ENCODE measurements at regions not wholly inside any gene's neighbourhood (a gene's known extent, or its start where the extent isn't known, plus 50 kb on each side); places are given as distances from the start of the nearest gene placed in this dataset.

DNA sequence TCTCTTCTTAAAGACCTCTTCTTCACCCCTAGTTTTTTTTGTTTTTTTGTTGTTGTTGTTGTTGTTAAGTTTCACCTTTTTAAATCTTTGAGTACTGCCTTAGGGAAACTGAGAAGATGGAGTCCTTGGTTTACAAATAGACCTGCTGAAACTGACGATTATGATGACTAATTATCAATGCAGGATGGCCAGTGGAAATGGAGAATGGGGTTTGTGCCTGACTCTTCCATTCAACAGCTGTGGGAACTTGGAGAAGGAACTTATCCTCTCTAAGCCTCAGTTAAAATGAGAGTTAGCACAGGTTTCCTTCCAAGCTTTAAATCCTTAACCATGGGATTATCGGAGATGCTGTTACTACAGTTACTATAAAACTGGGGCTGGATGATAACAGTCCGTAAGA is 66.7 kb upstream of the PNMA1 start:
- DNase-seq = no peak

- DNase-seq = no peak
These were observed 66.2 kb upstream of the PNMA1 start for GRCh38 chr14:73780391-73780790.

DNA sequence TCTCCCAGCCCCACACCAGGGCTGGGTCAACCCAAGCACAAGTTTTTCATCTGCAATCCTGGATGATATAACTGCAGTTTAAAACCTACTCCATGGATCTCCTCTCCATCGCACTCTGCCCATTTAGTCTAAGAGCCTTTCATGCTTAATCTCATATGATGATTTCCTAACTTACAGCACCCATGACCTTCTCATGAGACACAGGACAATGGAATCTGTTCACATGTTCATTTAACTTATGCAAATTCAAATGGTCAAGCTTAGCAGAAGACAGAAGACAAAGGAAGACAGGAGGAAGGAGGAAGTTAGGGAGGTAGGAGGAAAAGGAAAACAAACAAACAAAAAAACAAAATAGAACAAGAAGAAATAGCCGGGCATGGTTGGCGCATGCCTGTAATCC is 64.6 kb upstream of the PNMA1 start:
- no peak for DNase-seq

DNA sequence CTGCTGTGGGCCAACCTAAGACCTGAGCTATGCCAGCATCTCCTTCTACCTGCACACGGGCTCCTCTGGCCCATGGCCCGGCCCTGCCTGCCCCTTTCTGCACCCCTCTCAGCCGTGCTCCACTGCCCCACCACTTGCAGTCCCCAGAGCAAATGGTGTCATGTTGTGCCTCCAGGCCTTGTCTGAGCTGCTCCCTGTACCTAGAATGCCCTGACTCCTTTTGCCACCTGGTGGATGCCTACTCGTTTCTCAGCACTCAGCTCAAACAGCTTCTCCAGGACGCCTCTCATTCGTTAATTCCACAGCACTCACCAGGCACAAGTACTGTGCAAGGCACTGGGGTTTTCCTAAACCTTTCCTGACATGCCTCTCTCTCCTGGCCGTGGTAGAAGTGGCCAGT is 63.2 kb upstream of the PNMA1 start:
- DNase-seq = peak; percentile 57

DNA sequence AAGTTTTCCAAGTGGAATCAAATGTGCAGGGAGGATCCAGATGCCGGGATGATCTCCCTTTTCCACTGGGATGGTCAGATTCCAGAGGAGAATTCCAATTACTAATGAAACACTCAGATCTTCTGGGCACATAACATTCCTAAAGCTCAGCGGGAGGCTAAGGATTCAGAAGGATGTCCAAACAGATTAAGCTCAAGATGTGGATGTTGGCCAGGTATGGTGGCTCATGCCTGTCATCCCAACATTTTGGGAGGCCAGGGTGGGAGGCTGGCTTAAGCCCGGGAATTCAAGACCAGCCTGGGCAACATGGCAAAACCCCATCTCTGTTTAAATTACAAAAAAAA is 62.0 kb upstream of the PNMA1 start:
- DNase-seq = no peak

DNA sequence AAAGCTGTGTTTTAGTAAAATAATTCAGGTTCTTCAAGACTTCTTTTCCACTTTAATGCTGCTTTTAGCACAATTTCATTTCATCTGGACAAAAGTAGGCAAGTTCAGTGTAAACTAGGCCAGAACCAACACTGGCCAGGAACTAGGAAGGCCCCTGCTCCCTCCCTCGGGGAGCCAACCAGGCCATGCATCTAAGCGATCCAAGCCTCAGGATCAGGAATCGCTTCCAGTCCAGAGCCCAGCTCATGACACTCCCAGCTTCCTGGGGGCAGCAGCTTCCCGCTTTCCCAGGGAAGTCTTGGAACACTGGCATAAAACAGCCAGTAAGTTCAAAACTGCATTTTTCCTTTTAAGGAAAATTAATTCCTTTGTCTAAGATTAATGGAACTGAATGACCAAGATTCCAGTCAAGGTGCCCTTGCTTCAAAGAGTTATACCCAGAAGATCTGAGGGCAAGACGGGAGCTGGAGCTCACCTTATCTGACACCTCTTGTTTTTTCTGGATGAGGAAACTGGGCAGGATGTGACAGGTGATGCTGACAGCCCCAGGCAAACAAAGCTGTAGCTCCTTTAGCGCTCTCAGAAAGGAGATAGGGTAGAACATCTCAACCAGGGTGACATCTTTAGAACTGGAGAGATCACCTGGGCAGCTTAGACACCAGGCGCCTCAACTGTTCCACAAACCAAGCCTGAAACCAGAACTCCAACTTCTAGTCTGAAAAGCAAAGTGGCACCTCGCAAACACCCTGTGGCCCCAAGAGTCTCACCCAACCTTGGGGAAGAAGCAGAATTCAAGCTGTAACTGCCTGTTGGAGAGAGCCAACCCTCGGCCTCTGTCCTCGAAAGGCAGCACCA is 61.4 kb upstream of the PNMA1 start:
- no peak for DNase-seq

GRCh38 chr14:73774671-73775070 is 60.5 kb upstream of the PNMA1 start:
- DNase-seq = no peak

GRCh38 chr14:73774241-73774570 is 60.0 kb upstream of the PNMA1 start:
- no peak for DNase-seq

GRCh38 chr14:73773441-73774240 is 59.5 kb upstream of the PNMA1 start:
- DNase-seq = no peak

DNA sequence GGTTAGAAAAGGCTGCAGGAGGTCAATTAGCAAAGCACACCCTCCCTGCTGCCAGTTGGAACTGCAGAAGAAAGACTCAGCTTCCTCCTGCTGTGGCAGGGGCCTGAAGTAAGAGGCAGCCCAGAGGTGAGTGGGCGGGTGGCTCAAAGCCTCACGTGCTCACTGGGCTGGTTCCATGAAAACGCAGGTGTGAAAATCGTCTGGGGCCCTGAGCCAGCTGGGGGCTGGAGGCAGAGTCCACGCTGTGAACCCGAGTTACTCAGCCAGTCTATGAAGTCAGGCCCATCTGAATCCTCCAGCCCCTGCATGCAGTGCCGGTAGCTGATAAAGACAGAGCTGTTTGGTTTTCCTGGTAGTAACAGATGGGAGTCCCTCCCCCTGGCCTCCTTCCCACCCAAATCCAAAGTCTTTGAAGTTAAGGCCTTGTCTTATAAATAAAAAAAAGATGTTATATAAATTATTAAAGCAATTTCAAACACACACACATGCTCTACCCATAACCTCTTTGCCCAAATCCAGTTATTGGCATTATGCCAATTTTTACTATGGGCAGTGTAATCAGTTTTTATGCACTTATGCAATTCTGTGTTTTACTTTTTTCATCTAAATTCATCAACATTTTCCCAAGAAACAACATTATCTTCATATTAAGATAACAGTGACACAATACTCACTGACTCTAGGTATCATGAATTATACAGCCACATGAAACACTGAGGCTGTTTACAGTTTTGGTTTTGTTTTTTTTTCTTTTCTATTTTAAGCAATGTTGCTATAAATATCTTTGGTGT is 57.9 kb upstream of the PNMA1 start:
- peak; percentile 75 for DNase-seq

GRCh38 chr14:73770977-73771847 is 57.0 kb upstream of the PNMA1 start:
- DNase-seq = no peak

DNA sequence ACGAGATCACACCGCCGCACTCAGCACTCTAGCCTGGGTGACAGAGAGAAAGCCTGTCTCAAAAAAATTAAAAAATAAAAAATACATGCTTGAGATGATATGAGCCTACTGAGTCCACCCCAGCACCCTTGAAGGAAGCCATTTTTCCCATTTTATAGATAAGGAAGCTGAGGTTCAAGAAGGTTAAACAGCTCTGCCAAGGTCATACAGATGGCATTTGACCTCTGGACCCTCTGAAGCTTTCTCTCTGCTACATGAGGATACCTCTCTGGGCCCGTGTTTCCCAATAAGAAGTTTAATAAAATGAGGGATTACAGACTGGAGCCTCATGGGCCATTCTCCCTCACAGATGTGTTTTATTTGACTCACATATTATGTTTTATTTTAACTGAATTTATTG is 53.9 kb upstream of the PNMA1 start:
- no peak for DNase-seq

- DNase-seq = no peak
These were observed 50.5 kb upstream of the PNMA1 start for GRCh38 chr14:73764406-73765280.

Measured in CD4-positive, alpha-beta T cell treated with Interleukin-17A for 4 hours (primary cell).